ENCODE measurements at regions not wholly inside any gene's neighbourhood (a gene's known extent, or its start where the extent isn't known, plus 50 kb on each side); places are given as distances from the start of the nearest gene placed in this dataset.

- Histone ChIP-seq H3K36me3 (replicated peaks in 1 of 2; ENCODE audit: control insufficient read depth in 1 of 2, insufficient read depth in 2 of 2, low read length in 2 of 2) (no peaks in the 10 kb centered on the region), H3K79me2 (ENCODE audit: insufficient read depth, low read length) (no peaks in the 10 kb centered on the region), H4K20me1 (ENCODE audit: insufficient read depth, low read length) (no peaks in the 10 kb centered on the region), H3K4me2 (replicated peaks; ENCODE audit: extremely low read depth, low read length, poor library complexity, severe bottlenecking) (no peak overlapping the region), H3K4me3 (replicated peaks in 1 of 3; ENCODE audit: low read depth in 2 of 3, low read length in 3 of 3) (no peak overlapping the region), H2AFZ (ENCODE audit: insufficient read depth, low read depth, low read length, poor library complexity, severe bottlenecking) (no peak overlapping the region), H3K27ac (ENCODE audit: low read depth in 1 of 2, low read length in 2 of 2) (no peak overlapping the region), H3K9ac (ENCODE audit: insufficient read depth, low read length, poor library complexity, severe bottlenecking) (no peak overlapping the region), H3K9me3 (replicated peaks in 1 of 2; ENCODE audit: control insufficient read depth in 1 of 2, insufficient read depth in 1 of 2, low read length in 2 of 2) (no peaks in the 10 kb centered on the region), H3K27me3 (ENCODE audit: control insufficient read depth in 2 of 2, insufficient read depth in 2 of 2, low read length in 2 of 2) (no peaks in the 10 kb centered on the region), H3K4me1 (ENCODE audit: control insufficient read depth in 1 of 2, insufficient read depth in 2 of 2, low read length in 2 of 2) (no peaks in the 10 kb centered on the region)
- intact Hi-C loops (cut with micrococcal nuclease): no loop called here
- Mint-ChIP-seq H3K27me3 (ENCODE audit: low read depth in 3 of 3) (peaks cover 0 to 2% (median 0%) of the 10 kb centered on the region in 3 donors), H3K4me1 (no peaks in the 10 kb centered on the region), H3K36me3 (no peaks in the 10 kb centered on the region), H3K4me3 (no peak overlapping the region), H3K27ac (no peak overlapping the region), H3K9me3 (peaks cover 0 to 5% (median 0%) of the 10 kb centered on the region in 7 donors)
- no peak for DNase-seq
- no peak for TF ChIP-seq CTCF (IDR thresholded peaks at IDR 0.05)
- no CpG with 5 or more reads among the region's 1 CpG for WGBS (ENCODE audit: insufficient coverage)
Measured at GRCh38 chrX:14359727-14360126, 169.6 kb upstream of the GLRA2 start.

GRCh38 chrX:14359316-14359715, 170.0 kb upstream of the GLRA2 start:
- WGBS (ENCODE audit: insufficient coverage): no CpG with 5 or more reads among the region's 2 CpGs
- DNase-seq: no peak

More at GRCh38 chrX:14359316-14359715, 170.0 kb upstream of the GLRA2 start:
- H3K27me3 Mint-ChIP-seq (ENCODE audit: low read depth in 3 of 3): peaks cover 0 to 2% (median 0%) of the 10 kb centered on the region in 3 donors
- no peak for TF ChIP-seq CTCF (IDR thresholded peaks at IDR 0.05)
- Histone ChIP-seq H3K4me3 (replicated peaks in 1 of 3; ENCODE audit: low read depth in 2 of 3, low read length in 3 of 3) (no peak overlapping the region), H3K9ac (ENCODE audit: insufficient read depth, low read length, poor library complexity, severe bottlenecking) (no peak overlapping the region), H4K20me1 (ENCODE audit: insufficient read depth, low read length) (no peaks in the 10 kb centered on the region), H3K4me1 (ENCODE audit: control insufficient read depth in 1 of 2, insufficient read depth in 2 of 2, low read length in 2 of 2) (no peaks in the 10 kb centered on the region), H3K9me3 (replicated peaks in 1 of 2; ENCODE audit: control insufficient read depth in 1 of 2, insufficient read depth in 1 of 2, low read length in 2 of 2) (no peaks in the 10 kb centered on the region), H3K4me2 (replicated peaks; ENCODE audit: extremely low read depth, low read length, poor library complexity, severe bottlenecking) (no peak overlapping the region), H3K27ac (ENCODE audit: low read depth in 1 of 2, low read length in 2 of 2) (no peak overlapping the region), H2AFZ (ENCODE audit: insufficient read depth, low read depth, low read length, poor library complexity, severe bottlenecking) (no peak overlapping the region), H3K36me3 (replicated peaks in 1 of 2; ENCODE audit: control insufficient read depth in 1 of 2, insufficient read depth in 2 of 2, low read length in 2 of 2) (no peaks in the 10 kb centered on the region), H3K27me3 (ENCODE audit: control insufficient read depth in 2 of 2, insufficient read depth in 2 of 2, low read length in 2 of 2) (no peaks in the 10 kb centered on the region), H3K79me2 (ENCODE audit: insufficient read depth, low read length) (no peaks in the 10 kb centered on the region)
- no peak overlapping the region for H3K4me3 Mint-ChIP-seq
- no peaks in the 10 kb centered on the region for H3K36me3 Mint-ChIP-seq
- no peaks in the 10 kb centered on the region for H3K4me1 Mint-ChIP-seq
- intact Hi-C loops (cut with micrococcal nuclease): no loop called here
- H3K27ac Mint-ChIP-seq: no peak overlapping the region
- H3K9me3 Mint-ChIP-seq: peaks cover 0 to 5% (median 0%) of the 10 kb centered on the region in 7 donors

Measured in CD14-positive monocyte (primary cell).